Gastroesophageal sphincter (tissue), 4 donors: ENCODE measurements at regions not wholly inside any gene's neighbourhood (a gene's known extent, or its start where the extent isn't known, plus 50 kb on each side); places are given as distances from the start of the nearest gene placed in this dataset.

ENCODE experiments used
- ATAC-seq: fragments of 150-250 bp; one replicate; pipeline ENCODE4 v1.9.1; 2016; ENCODE audit warnings: mild to moderate bottlenecking, moderate library complexity
- H3K27ac ChIP-seq, 4 donors: fragments of 200-600 bp; sonication (generic) in 3 of 4; 1 replicate in 3 of 4; 2 replicates in 1 of 4; pipeline ENCODE4 v1.5.1; 2016 to 2019
- H3K27me3 ChIP-seq: fragments of 200-600 bp; sonication (generic); one replicate; pipeline ENCODE4 v1.5.1; 2019
- H3K36me3 ChIP-seq, 2 donors: fragments of 200-600 bp; sonication (generic); one replicate each; pipeline ENCODE4 v1.5.1; 2019; ENCODE audit warnings: control low read depth in 1 of 2
- H3K4me1 ChIP-seq, 3 donors: fragments of 200-600 bp; sonication (generic); 1 replicate in 2 of 3; 2 replicates in 1 of 3; pipeline ENCODE4 v1.5.1; 2016 to 2019; ENCODE audit warnings: control low read depth in 2 of 3
- H3K4me3 ChIP-seq, 2 donors: fragments of 200-600 bp; sonication (generic); one replicate each; pipeline ENCODE4 v1.5.1; 2019; ENCODE audit warnings: mild to moderate bottlenecking in 1 of 2, moderate library complexity in 1 of 2
- H3K9me3 ChIP-seq, 3 donors: fragments of 200-600 bp; sonication (generic); one replicate each; pipeline ENCODE4 v1.5.1; 2017 to 2019; ENCODE audit warnings: control low read depth in 2 of 3
- CTCF ChIP-seq, 4 experiments: fragments of 200-600 bp in 2 of 4; fragments of 450-650 bp in 2 of 4; sonication (generic) in 1 of 4; IDR thresholded peaks; one replicate each; pipeline ENCODE4 v1.5.1; 2017 to 2019; ENCODE audit warnings: antibody characterized with exemption in 4 of 4, mild to moderate bottlenecking in 2 of 4, moderate library complexity in 2 of 4
- EP300 ChIP-seq: sonication (generic); formaldehyde crosslinking; IDR thresholded peaks from one replicate; pipeline ENCODE4 v1.6.1; 2017; ENCODE audit warnings: antibody characterized with exemption, mild to moderate bottlenecking
- POLR2A ChIP-seq, 2 donors: fragments of 450-650 bp; IDR thresholded peaks; one replicate each; pipeline ENCODE4 v1.6.1; 2017; ENCODE audit warnings: antibody characterized with exemption in 2 of 2, mild to moderate bottlenecking in 2 of 2, moderate library complexity in 1 of 2
- POLR2AphosphoS5 ChIP-seq: sonication (generic); formaldehyde crosslinking; IDR thresholded peaks from one replicate; pipeline ENCODE4 v1.6.1; 2017; ENCODE audit warnings: antibody characterized with exemption
- WGBS, 2 donors: methylation state at CpG; one replicate each; pipeline ENCODE4 v1.1.5; 2018; ENCODE audit warnings: low coverage in 1 of 2; 5-methylcytosine and 5-hydroxymethylcytosine counted together

GRCh38 chr20:57970116-57970515 lies 258.3 kb downstream of the ANKRD60 start:
- TF ChIP-seq EP300 (no peak), POLR2A (IDR thresholded peaks at IDR 0.05) (no peak), POLR2AphosphoS5 (no peak), CTCF (IDR thresholded peaks at IDR 0.05) (no peak)
- Histone ChIP-seq H3K27me3 (peaks cover 32% of the 10 kb centered on the region), H3K4me3 (no peak overlapping the region), H3K4me1 (no peaks in the 10 kb centered on the region), H3K9me3 (peaks cover 0 to 5% (median 0%) of the 10 kb centered on the region in 3 donors), H3K27ac (no peak overlapping the region), H3K36me3 (no peaks in the 10 kb centered on the region)
- no peak for ATAC-seq
- 70 to 100% methylated on average over 1 to 3 of the region's 5 CpGs for WGBS, 2 donors

- Histone ChIP-seq H3K27me3 (peaks cover 32% of the 10 kb centered on the region), H3K4me1 (peaks cover 0 to 11% (median 0%) of the 10 kb centered on the region in 3 donors), H3K9me3 (peaks cover 0 to 5% (median 0%) of the 10 kb centered on the region in 3 donors), H3K27ac (no peak overlapping the region), H3K36me3 (no peaks in the 10 kb centered on the region), H3K4me3 (no peak overlapping the region)
- TF ChIP-seq CTCF (IDR thresholded peaks at IDR 0.05) (no peak), EP300 (no peak), POLR2AphosphoS5 (no peak), POLR2A (IDR thresholded peaks at IDR 0.05) (no peak)
- no CpG with 5 or more reads among the region's 1 CpG for WGBS, 2 donors
- no peak for ATAC-seq
These were observed 258.3 kb upstream of the PMEPA1 start for GRCh38 chr20:57968120-57968519.

- TF ChIP-seq CTCF (IDR thresholded peaks at IDR 0.05) (no peak), POLR2AphosphoS5 (no peak), EP300 (no peak), POLR2A (IDR thresholded peaks at IDR 0.05) (no peak)
- Histone ChIP-seq H3K27ac (no peak overlapping the region), H3K9me3 (peaks cover 0 to 5% (median 0%) of the 10 kb centered on the region in 3 donors), H3K4me3 (no peak overlapping the region), H3K36me3 (no peaks in the 10 kb centered on the region), H3K27me3 (peaks cover 32% of the 10 kb centered on the region), H3K4me1 (peaks cover 0 to 11% (median 0%) of the 10 kb centered on the region in 3 donors)
- no peak for ATAC-seq
- WGBS, 2 donors: 86% methylated on average over 5 of the region's 10 CpGs; no CpG with 5 or more reads in 1 of the 2 donors
These were observed 257.5 kb upstream of the PMEPA1 start for GRCh38 chr20:57967364-57967763.

GRCh38 chr20:57966620-57967019 lies 256.8 kb upstream of the PMEPA1 start:
- peaks cover 0 to 11% (median 0%) of the 10 kb centered on the region in 3 donors for H3K4me1 ChIP-seq
- 70 to 87% methylated on average over 2 to 3 of the region's 5 CpGs for WGBS, 2 donors
- H3K27me3 ChIP-seq: peaks cover 32% of the 10 kb centered on the region
- no peaks in the 10 kb centered on the region for H3K36me3 ChIP-seq
- no peaks in the 10 kb centered on the region for H3K9me3 ChIP-seq
- no peak overlapping the region for H3K4me3 ChIP-seq
- TF ChIP-seq POLR2AphosphoS5 (no peak), CTCF (IDR thresholded peaks at IDR 0.05) (no peak), EP300 (no peak), POLR2A (IDR thresholded peaks at IDR 0.05) (no peak)
- no peak overlapping the region for H3K27ac ChIP-seq
- no peak for ATAC-seq

DNA sequence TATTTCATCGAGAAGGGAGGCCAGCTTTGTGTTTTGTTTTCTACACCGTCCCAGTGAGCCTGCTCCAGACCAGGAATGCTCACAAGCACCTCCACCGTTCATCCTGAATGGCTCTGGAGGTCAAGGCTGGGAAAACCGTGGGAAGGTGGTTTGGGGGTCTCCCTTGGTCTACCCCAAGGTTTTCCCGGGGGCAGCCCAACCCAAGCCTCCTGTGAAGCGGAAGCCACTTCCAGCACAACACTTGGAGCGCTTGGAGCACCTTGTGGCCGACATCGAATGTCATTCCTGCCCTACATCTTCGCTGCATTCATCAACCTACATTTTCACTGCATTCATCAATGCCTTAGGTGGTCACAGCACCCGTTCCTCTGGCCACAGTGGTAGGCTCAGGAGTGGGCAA lies 255.6 kb upstream of the PMEPA1 start:
- 80 to 100% methylated on average over 2 to 9 of the region's 11 CpGs for WGBS, 2 donors
- Histone ChIP-seq H3K36me3 (no peaks in the 10 kb centered on the region), H3K4me3 (no peak overlapping the region), H3K27me3 (peaks cover 32% of the 10 kb centered on the region), H3K4me1 (peaks cover 0 to 11% (median 0%) of the 10 kb centered on the region in 3 donors), H3K9me3 (no peaks in the 10 kb centered on the region), H3K27ac (no peak overlapping the region)
- no peak for TF ChIP-seq POLR2A (IDR thresholded peaks at IDR 0.05)
- no peak for ATAC-seq
